ENCODE measurements at regions not wholly inside any gene's neighbourhood (a gene's known extent, or its start where the extent isn't known, plus 50 kb on each side); places are given as distances from the start of the nearest gene placed in this dataset.

DNA sequence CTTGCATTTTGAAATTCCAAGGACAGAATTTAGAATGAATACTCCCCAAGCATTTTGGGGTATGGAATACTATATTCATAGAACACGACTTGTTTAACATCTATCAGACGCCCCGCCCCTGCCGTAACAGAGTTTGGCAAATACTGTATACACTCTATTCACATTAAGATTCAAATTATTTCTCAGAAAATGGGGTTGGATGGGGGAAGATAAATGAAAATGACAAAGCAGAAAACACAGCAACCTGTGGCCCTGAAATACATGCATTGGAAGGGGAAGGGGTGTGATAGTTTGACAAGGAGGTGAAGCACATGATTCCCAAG is 634.6 kb upstream of the SLC39A10 start:
- TF ChIP-seq, protein P1, sequence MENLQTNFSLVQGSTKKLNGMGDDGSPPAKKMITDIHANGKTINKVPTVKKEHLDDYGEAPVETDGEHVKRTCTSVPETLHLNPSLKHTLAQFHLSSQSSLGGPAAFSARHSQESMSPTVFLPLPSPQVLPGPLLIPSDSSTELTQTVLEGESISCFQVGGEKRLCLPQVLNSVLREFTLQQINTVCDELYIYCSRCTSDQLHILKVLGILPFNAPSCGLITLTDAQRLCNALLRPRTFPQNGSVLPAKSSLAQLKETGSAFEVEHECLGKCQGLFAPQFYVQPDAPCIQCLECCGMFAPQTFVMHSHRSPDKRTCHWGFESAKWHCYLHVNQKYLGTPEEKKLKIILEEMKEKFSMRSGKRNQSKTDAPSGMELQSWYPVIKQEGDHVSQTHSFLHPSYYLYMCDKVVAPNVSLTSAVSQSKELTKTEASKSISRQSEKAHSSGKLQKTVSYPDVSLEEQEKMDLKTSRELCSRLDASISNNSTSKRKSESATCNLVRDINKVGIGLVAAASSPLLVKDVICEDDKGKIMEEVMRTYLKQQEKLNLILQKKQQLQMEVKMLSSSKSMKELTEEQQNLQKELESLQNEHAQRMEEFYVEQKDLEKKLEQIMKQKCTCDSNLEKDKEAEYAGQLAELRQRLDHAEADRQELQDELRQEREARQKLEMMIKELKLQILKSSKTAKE (CRISPR knock-in tag; IDR thresholded peaks at IDR 0.05; ENCODE audit: borderline replicate concordance): no peak
- TF ChIP-seq KAT7 (CRISPR knock-in tag; IDR thresholded peaks at IDR 0.05; ENCODE audit: borderline replicate concordance) (no peak), ZNF841 (CRISPR knock-in tag; IDR thresholded peaks at IDR 0.05; ENCODE audit: borderline replicate concordance) (no peak), ZNF24 (IDR thresholded peaks at IDR 0.05) (no peak), ZNF251 (CRISPR knock-in tag; IDR thresholded peaks at IDR 0.05) (no peak), BRD4 (CRISPR knock-in tag; IDR thresholded peaks at IDR 0.05) (no peak), KDM1A (CRISPR knock-in tag; IDR thresholded peaks at IDR 0.05) (no peak), ASH2L (IDR thresholded peaks at IDR 0.05; ENCODE audit: insufficient read length, low read depth, low read length) (no peak), NFRKB (IDR thresholded peaks at IDR 0.05) (no peak), RAD21 (CRISPR knock-in tag; IDR thresholded peaks at IDR 0.05) (no peak)
